Stimulated activated CD8-positive, alpha-beta memory T cell treated with anti-CD3 and anti-CD28 coated beads, Interleukin-7, amount 100 ng/mL, for 48 hours (primary cell): ENCODE measurements at regions not wholly inside any gene's neighbourhood (a gene's known extent, or its start where the extent isn't known, plus 50 kb on each side); places are given as distances from the start of the nearest gene placed in this dataset.
"Not testable (repeated sequence)": the region's sequence is repeated elsewhere in the genome, so short reads cannot be mapped to it uniquely, and the experiment has no call there.

Experiments
- DNase-seq, 2 donors: peaks; one replicate each; pipeline ENCODE4 v3.0.0-alpha.2; 2020; ENCODE audit warnings: low read depth in 1 of 2; ENCODE audit errors: extremely low read depth in 1 of 2

DNA sequence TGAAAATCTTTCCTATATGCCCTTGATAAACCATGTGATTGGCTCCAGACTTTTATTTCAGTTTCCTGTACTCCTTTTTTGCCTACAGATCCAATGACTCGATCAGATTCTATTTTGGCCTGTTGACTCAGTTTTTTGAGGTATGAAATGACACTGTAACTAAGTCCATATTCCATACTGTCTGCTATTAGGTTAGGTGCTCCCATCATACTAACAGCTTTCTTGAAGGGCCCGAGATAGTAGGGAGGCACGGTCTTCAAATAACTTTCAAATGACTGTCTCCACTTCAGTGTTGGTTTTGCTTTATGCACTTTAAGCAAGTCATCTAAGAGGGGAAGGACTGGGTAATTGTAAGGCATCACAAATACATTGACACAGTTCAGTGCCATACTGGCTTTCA is 295.4 kb upstream of the DAB2 start:
- DNase-seq = no peak

DNA sequence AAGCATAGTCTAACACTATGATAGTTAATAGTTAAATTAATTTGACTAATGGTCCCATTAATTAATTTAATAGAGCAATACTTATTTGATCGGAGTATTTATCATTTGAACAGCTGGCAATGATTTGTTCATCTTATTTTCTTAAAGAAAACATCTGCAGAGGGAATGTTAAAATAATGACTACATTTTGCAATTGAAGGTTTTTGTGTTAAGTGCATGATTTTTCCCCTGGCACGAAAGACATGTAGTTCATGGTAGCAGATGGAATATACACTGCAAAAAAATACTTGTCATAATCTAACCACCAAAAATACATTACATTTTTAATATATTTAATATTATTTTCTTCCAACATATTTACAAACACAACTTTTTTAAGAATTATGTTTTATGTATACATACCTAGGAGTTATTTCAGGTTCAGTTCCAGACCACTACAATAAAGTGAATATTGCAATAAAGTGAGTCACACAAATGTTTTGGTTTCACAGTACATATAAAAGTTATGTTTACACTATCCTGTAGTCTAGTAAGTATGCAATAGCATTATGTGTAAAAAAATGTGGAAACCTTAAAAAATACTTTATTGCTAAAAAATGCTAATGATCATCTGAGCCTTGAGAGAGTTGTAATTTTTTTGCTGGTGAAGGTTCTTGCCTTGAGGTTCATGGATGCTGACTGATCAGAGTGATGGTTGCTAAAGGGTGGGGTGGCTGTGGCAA is 292.6 kb upstream of the DAB2 start:
- DNase-seq = no peak

GRCh38 chr5:39716532-39717028 is 291.8 kb upstream of the DAB2 start:
- DNase-seq = no peak

GRCh38 chr5:39714036-39714698 is 289.4 kb upstream of the DAB2 start:
- DNase-seq = peak in 1 of 2 donors; percentile 3

GRCh38 chr5:39713250-39713916 is 288.6 kb upstream of the DAB2 start:
- no peak for DNase-seq

DNA sequence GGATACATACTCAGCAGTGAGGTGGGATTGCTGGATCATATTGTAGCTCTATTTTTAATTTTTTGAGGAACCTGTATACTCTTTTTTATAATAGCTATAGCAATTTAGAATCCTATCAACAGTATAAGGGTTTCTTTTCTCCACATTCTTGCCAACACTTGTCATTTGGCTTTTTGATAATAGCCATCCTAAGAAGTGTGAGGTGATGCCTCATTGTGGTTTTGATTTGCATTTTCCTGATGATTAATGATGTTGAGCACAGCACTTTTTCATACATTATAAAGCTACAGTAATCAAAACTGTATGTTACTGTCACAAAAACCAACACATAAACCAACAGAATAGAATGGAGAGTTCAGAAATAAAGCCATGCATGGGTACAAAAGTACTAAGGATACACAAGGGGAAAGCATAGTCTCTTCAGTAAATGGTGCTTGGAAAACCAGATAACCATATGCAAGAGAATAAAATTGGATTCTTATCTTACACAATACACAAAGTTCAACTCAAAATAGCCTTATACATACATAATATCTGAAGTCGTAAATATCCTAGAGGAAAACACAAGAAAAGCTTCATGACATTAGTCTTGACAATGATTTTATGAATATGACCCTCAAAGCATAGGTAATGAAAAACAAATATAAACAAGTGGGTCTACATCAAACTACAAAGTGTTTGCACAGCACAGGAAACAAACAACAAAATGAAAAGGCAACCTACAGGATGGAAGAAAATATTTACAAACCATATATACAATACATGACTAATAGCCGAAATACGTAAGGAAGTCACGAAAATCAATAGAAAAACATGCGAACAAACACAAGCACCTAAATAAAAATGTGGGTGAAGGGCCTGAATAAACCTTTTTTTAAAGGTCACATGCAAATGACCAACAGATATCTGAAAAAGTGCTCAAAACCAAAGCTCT is 287.8 kb upstream of the DAB2 start:
- DNase-seq = no peak

DNA sequence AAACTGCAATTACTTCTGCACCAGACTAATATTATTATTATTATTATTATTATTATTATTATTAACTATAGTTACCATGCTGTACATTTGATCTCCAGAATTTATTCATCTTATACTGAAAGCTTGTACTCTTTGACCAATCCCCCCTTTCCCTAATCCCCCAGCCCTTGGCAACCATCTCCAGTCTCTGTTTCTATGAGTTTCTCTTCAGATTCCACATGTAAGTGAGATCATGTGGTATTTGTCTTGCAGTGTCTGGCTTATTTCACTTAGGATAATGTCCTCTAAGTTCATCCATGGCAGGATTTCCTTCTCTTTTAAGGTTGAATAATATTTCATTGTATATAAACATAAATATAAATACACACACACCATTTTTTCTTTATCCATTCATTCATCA is 287.0 kb upstream of the DAB2 start:
- no peak for DNase-seq

DNA sequence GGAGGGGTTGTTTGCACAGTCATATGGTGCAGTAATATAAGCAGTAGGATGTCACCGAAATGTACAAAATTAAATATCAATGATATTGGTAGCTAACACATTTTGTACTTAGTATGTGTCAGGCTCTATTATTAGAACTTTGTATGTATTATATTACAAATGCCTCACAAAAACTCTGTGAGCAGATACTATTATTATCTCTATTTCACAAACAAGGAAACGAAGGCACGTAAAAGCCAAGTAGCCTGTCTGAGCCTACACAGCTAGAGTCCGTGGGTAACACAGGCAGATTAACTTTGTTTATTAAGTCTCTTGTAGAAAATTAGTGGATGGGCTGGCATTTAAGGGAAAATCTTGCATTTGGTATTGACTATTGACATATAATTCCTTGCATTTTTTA is 284.3 kb upstream of the DAB2 start:
- DNase-seq = no peak

GRCh38 chr5:39702928-39703327 is 278.1 kb upstream of the DAB2 start:
- no peak for DNase-seq

- no peak for DNase-seq
Observed at GRCh38 chr5:39700523-39700922, 275.7 kb upstream of the DAB2 start.

DNA sequence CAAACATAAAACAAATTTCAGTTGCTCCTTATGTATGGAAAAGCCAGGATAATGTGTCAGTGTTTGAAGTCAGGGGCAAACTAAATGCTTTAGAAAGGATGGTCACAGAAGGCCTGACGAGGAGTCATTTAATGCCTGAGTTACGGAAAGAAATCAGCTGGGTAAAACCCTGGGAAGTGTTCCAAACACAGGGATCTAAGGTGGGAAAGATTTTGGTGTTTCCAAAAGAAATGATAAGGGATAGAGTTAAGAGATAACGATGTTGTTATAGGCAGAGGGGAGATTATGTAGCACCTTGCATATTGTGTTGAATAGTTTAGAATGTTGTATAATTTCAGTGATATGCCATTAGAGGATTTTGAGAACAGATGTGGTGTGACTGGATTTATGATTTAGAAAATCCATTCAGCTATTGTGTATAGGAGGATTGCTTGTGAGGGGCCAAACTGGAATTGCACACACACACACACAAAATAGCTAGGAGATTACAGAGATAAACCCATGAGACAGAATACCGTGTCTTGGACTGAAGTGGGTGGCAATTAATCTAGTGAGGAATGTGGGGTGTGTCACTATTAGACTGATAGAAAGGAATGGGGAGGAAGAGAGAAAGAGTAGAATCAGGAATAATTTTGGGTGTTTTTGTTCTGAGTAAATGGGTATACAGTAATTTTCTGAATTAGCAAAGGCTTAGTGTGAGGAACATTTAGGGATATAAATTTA is 274.2 kb upstream of the DAB2 start:
- DNase-seq = no peak

DNA sequence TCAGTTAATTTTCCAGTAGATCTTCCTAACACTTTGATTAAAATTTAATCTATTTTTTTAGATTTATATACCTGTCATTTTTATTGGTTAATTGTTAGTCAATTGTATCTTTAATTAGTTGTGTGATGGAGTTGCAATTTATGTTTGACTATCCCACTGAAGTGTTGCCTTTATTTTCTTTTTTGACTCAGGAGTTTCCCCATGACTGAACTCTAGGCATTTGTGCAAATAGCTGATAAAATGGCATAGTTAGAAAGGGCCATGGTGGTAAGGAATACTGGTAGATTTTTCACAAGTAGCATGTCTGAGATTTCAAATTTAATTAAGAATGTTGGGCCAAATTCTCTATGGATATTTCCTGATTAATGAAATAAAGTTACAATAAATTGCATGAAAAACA is 273.1 kb upstream of the DAB2 start:
- no peak for DNase-seq

GRCh38 chr5:39696672-39697398 is 272.1 kb upstream of the DAB2 start:
- DNase-seq = no peak

- DNase-seq = no peak
Observed at GRCh38 chr5:39691993-39692392, 267.2 kb upstream of the DAB2 start.

- no peak for DNase-seq
Observed at GRCh38 chr5:39691136-39691535, 266.4 kb upstream of the DAB2 start.

DNA sequence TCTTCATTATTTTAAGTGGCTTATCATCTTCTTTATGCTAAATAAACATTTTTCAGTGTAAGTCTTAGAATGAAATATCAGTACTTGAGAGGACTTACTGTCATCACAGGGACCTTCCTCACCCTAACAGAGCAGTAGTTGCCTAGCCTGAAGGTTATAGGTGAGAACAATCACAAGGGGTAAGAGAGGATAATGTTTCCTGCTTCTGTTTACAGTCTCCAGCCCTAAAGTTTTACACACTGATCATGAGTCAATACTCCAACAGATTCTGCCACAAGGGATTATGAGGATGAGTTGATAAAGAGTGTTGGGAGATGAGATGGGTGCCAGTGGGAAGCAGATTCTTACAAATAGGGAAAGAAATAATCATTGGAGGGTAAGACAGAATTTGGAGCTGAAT is 265.1 kb upstream of the DAB2 start:
- DNase-seq = no peak

DNA sequence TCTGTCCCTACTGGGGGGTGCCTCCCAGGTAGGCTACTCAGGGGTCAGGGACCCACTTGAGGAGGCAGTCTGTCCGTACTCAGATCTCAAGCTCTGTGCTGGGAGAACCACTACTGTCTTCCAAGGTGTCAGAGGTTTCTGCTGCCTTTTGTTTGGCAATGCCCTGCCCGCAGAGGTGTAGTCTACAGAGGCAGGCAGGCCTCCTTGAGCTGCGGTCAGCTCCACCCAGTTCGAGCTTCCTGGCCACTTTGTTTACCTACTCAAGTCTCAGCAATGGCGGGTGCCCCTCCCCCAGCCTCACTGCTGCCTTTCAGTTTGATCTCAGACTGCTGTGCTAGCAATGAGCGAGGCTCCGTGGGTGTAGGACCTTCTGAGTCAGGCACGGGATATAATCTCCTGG is 263.1 kb upstream of the DAB2 start:
- DNase-seq = not testable (repeated sequence)

DNA sequence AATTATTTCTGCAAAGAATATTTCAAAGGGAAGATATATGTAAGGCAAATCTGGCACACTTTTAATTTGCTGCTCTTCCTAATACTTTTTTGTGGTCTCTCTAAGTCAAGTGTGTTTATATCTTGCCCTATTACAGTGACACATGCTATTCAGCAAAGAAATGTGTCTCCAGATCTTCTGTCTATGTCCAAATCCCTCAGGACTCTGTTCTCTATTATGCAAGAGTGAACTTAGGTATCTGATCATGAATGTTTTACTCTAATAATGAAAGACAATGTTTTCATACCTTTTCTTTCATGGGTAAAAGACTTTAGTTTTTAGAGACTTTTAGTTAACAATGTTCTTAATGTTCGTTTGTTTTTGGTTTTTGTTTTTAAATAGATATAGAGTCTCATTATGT is 255.4 kb upstream of the DAB2 start:
- DNase-seq = no peak

DNA sequence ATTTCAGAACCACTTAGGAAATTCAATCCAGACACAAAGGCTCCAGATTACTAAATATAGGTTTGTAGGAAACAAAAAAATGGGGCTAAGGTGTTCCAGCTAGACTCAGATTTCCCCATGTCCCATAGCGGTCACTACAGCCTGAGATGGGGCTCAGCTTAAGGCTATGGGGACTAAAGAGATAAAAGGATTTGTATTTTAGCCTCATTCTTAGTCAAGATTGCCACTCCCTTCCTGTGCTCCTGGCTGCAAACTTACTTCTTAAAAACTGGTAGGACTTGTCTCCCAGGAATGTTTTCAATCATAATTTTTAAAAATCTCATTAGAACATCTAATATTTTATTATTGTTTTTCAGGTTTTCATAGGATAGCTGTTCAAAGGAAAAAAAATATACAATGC is 253.8 kb upstream of the DAB2 start:
- no peak for DNase-seq

DNA sequence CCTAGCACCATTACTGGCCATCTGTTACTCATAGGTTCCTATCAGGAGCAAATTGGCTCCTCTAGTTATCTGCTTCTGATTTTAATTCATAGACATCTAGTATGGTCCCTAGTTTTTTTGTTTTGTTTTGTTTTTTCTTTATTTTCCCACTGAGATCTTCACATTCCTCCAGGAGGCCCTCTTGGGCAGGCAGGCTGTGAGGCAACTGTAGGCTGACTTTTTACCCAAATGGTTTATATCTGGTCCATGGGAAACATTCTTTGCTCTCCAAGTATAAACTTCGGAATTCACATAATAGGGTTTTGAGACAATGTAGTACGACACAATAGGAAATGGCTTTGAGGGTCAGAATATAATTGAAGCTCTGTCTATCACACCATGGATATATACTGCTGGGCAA is 250.9 kb upstream of the DAB2 start:
- DNase-seq = no peak
